GM23248 (cell line): ENCODE measurements at regions not wholly inside any gene's neighbourhood (a gene's known extent, or its start where the extent isn't known, plus 50 kb on each side); places are given as distances from the start of the nearest gene placed in this dataset.

ENCODE experiments used
- DNase-seq: peaks from one replicate; pipeline ENCODE4 v3.0.0-alpha.2; 2015
- H2AFZ ChIP-seq: fragments of 200-600 bp; sonication (generic); 2 replicates; pipeline ENCODE4 v1.6.1; 2016; ENCODE audit warnings: antibody characterized with exemption
- H3F3A ChIP-seq: fragments of 200-600 bp; sonication (generic); 2 replicates; pipeline ENCODE4 v1.6.1; 2016; ENCODE audit warnings: mild to moderate bottlenecking, antibody characterized with exemption, mixed run types; ENCODE audit not compliant: insufficient read depth
- H3K27ac ChIP-seq: fragments of 200-600 bp; sonication (generic); 2 replicates; pipeline ENCODE4 v1.5.1; 2016; ENCODE audit warnings: mild to moderate bottlenecking
- H3K27me3 ChIP-seq: fragments of 200-600 bp; sonication (generic); replicated peaks from 2 replicates; pipeline ENCODE4 v1.6.1; 2016; ENCODE audit warnings: mild to moderate bottlenecking; ENCODE audit not compliant: insufficient read depth
- H3K36me3 ChIP-seq: fragments of 200-600 bp; sonication (generic); 2 replicates; pipeline ENCODE4 v1.6.1; 2016; ENCODE audit warnings: low read depth, mild to moderate bottlenecking
- H3K4me1 ChIP-seq: fragments of 200-600 bp; sonication (generic); 2 replicates; pipeline ENCODE4 v1.6.1; 2016; ENCODE audit warnings: mild to moderate bottlenecking; ENCODE audit not compliant: insufficient read depth
- H3K4me2 ChIP-seq: fragments of 200-600 bp; sonication (generic); one replicate; pipeline ENCODE4 v1.6.1; 2016; ENCODE audit warnings: mild to moderate bottlenecking; ENCODE audit not compliant: unreplicated experiment
- H3K4me3 ChIP-seq: fragments of 200-600 bp; sonication (generic); 2 replicates; pipeline ENCODE4 v1.5.1; 2016; ENCODE audit warnings: mild to moderate bottlenecking
- H3K79me2 ChIP-seq: fragments of 200-600 bp; sonication (generic); 2 replicates; pipeline ENCODE4 v1.6.1; 2016; ENCODE audit warnings: mild to moderate bottlenecking; ENCODE audit not compliant: insufficient read depth
- H3K9ac ChIP-seq: fragments of 200-600 bp; sonication (generic); 2 replicates; pipeline ENCODE4 v1.6.1; 2016; ENCODE audit warnings: mild to moderate bottlenecking
- H3K9me2 ChIP-seq: fragments of 200-600 bp; sonication (generic); 2 replicates; pipeline ENCODE4 v1.6.1; 2016; ENCODE audit warnings: mixed run types, mild to moderate bottlenecking, moderate library complexity; ENCODE audit not compliant: insufficient read depth
- H3K9me3 ChIP-seq: fragments of 200-600 bp; sonication (generic); one replicate; pipeline ENCODE4 v1.6.1; 2017; ENCODE audit warnings: low read depth
- H4K20me1 ChIP-seq: fragments of 200-600 bp; sonication (generic); 2 replicates; pipeline ENCODE4 v1.6.0; 2016; ENCODE audit not compliant: insufficient read depth
- EZH2 ChIP-seq: fragments of 200-600 bp; sonication (generic); IDR thresholded peaks from 2 replicates; pipeline ENCODE4 v1.6.1; 2018; ENCODE audit warnings: antibody characterized with exemption, mild to moderate bottlenecking; ENCODE audit not compliant: insufficient read depth, poor library complexity, severe bottlenecking
- EZH2phosphoT487 ChIP-seq: fragments of 200-600 bp; sonication (generic); IDR thresholded peaks from 2 replicates; pipeline ENCODE4 v1.6.1; 2018; ENCODE audit warnings: antibody characterized with exemption, moderate library complexity, mild to moderate bottlenecking, low read depth; ENCODE audit not compliant: insufficient read depth
- WGBS, 2 experiments: methylation state at CpG; one replicate each; pipeline ENCODE4 v1.1.6; 2015 to 2017; ENCODE audit warnings: low lambda C conversion rate in 2 of 2, low coverage in 1 of 2; ENCODE audit errors: missing lambda C conversion rate in 2 of 2; 5-methylcytosine and 5-hydroxymethylcytosine counted together
- in situ Hi-C: fragments of 300-500 bp; cut with MboI; formaldehyde crosslinking; loops from 2 replicates; pipeline ENCODE4 v1.15.0; 2020

DNA sequence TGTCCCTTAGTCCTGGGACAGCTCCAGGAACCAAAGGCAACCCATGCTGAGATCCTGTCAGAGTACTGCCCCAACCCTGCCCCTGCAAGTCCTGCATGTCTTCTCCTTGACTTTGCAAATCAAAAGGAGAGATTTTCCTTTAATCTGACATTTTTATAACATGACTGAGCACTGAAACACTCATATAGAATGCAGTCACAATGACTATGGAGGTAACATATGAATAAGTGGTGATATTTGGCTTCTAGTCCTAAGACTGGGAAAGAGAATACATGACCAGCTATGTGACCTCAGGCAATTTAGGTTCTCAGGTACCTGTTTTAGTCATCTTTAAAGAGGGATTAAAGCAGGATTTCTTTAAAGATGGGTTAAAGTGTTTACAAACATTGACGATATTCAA is 941.6 kb upstream of the CDH8 start:
- no peak for DNase-seq
- Histone ChIP-seq H3K9ac (no peak overlapping the region), H3K4me1 (no peaks in the 10 kb centered on the region), H3K4me3 (no peak overlapping the region), H3K79me2 (no peaks in the 10 kb centered on the region), H3K9me3 (no peaks in the 10 kb centered on the region), H4K20me1 (no peaks in the 10 kb centered on the region), H3K27me3 (no peaks in the 10 kb centered on the region), H2AFZ (no peak overlapping the region), H3K9me2 (no peaks in the 10 kb centered on the region), H3F3A (no peaks in the 10 kb centered on the region), H3K27ac (no peak overlapping the region), H3K4me2 (no peak overlapping the region), H3K36me3 (no peaks in the 10 kb centered on the region)
- WGBS, 2 experiments, result 44 to 68% methylated on average over 1 of the region's 1 CpG
- in situ Hi-C loops, result no loop called here
- TF ChIP-seq EZH2phosphoT487, result no peak

DNA sequence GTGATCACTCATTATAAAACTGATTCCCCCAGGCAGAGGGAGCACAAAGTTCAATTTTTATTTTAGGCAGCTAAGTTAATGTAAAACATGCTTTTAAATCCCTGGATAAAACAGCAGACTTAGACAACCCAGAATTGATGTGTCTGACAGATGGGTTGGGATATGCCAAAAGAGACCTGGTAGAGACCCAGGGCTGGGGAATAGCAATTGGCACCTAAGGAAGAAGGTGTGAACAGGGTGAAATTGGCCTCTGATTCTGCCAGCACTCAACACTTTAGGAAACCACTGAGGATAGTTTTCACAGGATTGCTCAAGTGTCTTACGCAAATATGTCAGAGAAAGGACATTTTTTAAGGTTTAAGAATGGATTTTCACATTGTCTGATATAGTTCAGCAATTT is 938.2 kb upstream of the CDH8 start:
- H3K27me3 ChIP-seq, result no peaks in the 10 kb centered on the region
- no peaks in the 10 kb centered on the region for H3K79me2 ChIP-seq
- WGBS, 2 experiments, result 59 to 60% methylated on average over 1 of the region's 1 CpG
- no peak overlapping the region for H3K27ac ChIP-seq
- no peak overlapping the region for H3K9ac ChIP-seq
- DNase-seq, result no peak
- no peaks in the 10 kb centered on the region for H3K4me1 ChIP-seq
- no peak overlapping the region for H2AFZ ChIP-seq
- in situ Hi-C loops, result no loop called here
- H3K9me2 ChIP-seq, result no peaks in the 10 kb centered on the region
- H3F3A ChIP-seq, result no peaks in the 10 kb centered on the region
- H3K4me3 ChIP-seq, result no peak overlapping the region
- H3K9me3 ChIP-seq, result no peaks in the 10 kb centered on the region
- no peaks in the 10 kb centered on the region for H4K20me1 ChIP-seq
- no peak for TF ChIP-seq EZH2
- H3K36me3 ChIP-seq, result no peaks in the 10 kb centered on the region
- no peak overlapping the region for H3K4me2 ChIP-seq

DNA sequence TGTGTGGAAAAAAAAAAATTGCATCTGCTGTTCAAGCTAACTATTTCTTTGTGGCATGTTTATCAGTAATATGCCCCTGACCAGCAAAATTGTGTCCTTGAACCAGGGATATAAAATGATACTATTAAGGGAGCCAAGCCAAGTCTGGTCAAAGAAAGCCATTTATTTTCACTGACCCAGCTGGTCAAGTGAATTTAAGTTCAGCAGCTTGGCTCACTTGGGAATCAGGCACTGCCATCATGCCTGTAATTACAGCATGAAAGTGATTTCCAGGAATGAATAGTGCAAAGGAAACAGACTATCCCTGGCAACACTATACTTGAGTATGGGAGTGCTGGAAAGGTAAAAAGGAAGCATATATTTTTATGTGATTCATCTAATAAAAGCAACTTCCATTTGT is 934.6 kb upstream of the CDH8 start:
- Histone ChIP-seq H3K27ac (no peak overlapping the region), H3K4me2 (no peak overlapping the region), H3K9ac (no peak overlapping the region), H2AFZ (no peak overlapping the region), H3K27me3 (no peaks in the 10 kb centered on the region), H3K79me2 (no peaks in the 10 kb centered on the region), H3F3A (no peaks in the 10 kb centered on the region), H3K4me1 (no peaks in the 10 kb centered on the region), H3K9me2 (no peaks in the 10 kb centered on the region), H4K20me1 (no peaks in the 10 kb centered on the region), H3K4me3 (no peak overlapping the region), H3K9me3 (no peaks in the 10 kb centered on the region), H3K36me3 (no peaks in the 10 kb centered on the region)
- no peak for DNase-seq
- no peak for TF ChIP-seq EZH2phosphoT487
- no peak for TF ChIP-seq EZH2
- in situ Hi-C loops, result no loop called here

DNA sequence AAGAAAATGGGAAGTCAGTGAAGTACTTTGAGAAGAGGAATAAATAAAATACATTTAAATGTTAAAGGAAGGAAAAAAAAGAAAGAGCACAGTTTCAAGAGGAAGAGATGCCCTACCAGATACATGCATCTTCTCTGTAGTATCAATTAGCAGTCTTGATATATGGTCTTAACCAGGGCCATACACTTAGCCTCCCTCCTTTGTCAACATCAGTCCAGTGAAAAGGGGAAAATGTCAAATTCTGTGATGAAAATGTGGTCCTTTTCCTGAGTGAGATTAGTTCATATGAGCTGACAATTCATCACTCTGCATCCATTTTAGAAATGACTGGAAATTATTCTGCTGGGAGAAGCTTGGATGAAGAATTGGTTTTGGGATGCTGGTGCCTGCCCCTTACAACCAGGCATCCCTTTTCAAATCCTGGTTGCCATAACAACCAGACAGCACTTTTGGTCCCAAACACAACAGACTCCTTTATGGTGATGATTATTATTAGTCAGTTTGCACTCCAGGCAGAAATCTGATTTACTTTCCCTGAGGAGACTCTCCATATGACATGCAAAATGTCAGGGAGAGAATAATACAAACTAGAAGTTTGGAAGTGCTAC is 933.6 kb upstream of the CDH8 start:
- Histone ChIP-seq H3K27ac (no peak overlapping the region), H2AFZ (no peak overlapping the region), H3K4me3 (no peak overlapping the region), H3K9me2 (no peaks in the 10 kb centered on the region), H3K9ac (no peak overlapping the region), H3F3A (no peaks in the 10 kb centered on the region), H3K27me3 (no peaks in the 10 kb centered on the region), H3K36me3 (no peaks in the 10 kb centered on the region), H3K79me2 (no peaks in the 10 kb centered on the region), H3K4me1 (no peaks in the 10 kb centered on the region), H3K4me2 (no peak overlapping the region), H3K9me3 (no peaks in the 10 kb centered on the region), H4K20me1 (no peaks in the 10 kb centered on the region)
- DNase-seq, result no peak
- no peak for TF ChIP-seq EZH2
- no peak for TF ChIP-seq EZH2phosphoT487
- in situ Hi-C loops, result no loop called here

DNA sequence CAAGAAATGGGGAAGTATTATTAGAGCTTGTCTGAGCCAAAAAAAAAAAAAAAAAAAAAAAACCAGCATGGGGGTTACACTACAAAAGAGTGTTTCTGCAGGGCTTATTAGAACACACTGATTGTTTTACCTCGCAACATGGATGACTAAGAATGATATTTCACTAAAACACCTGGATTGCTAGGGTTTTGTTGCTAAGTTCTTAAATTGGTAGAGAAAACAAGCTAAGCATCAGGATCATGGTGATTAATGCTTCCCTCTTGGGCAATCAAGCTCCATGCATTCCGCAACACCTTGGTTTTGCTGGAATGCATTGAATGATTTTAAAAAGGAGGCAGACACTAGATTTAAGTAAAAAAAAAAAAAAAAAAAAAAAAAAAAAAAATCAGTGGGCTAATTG is 931.4 kb upstream of the CDH8 start:
- no peaks in the 10 kb centered on the region for H3K36me3 ChIP-seq
- H3K79me2 ChIP-seq, result no peaks in the 10 kb centered on the region
- 40 to 49% methylated on average over 2 of the region's 2 CpGs for WGBS, 2 experiments
- no peaks in the 10 kb centered on the region for H4K20me1 ChIP-seq
- in situ Hi-C loops, result no loop called here
- H3K4me3 ChIP-seq, result no peak overlapping the region
- H3K27me3 ChIP-seq, result no peaks in the 10 kb centered on the region
- no peaks in the 10 kb centered on the region for H3K9me3 ChIP-seq
- no peaks in the 10 kb centered on the region for H3K4me1 ChIP-seq
- H3K9ac ChIP-seq, result no peak overlapping the region
- H2AFZ ChIP-seq, result no peak overlapping the region
- TF ChIP-seq EZH2 (no peak), EZH2phosphoT487 (no peak)
- H3K4me2 ChIP-seq, result no peak overlapping the region
- H3F3A ChIP-seq, result no peaks in the 10 kb centered on the region
- no peaks in the 10 kb centered on the region for H3K9me2 ChIP-seq
- no peak for DNase-seq
- no peak overlapping the region for H3K27ac ChIP-seq
